Astrocyte of the cerebellum (primary cell): ENCODE measurements at regions not wholly inside any gene's neighbourhood (a gene's known extent, or its start where the extent isn't known, plus 50 kb on each side); places are given as distances from the start of the nearest gene placed in this dataset.

Experiments
- DNase-seq: peaks from one replicate; pipeline ENCODE4 v3.0.0-alpha.2; 2011; ENCODE audit warnings: low read depth
- H3K4me3 ChIP-seq: 2 replicates; pipeline ENCODE4 v1.5.1; 2011; ENCODE audit warnings: mild to moderate bottlenecking, low read depth, low read length, moderate library complexity
- CTCF ChIP-seq: IDR thresholded peaks from 2 replicates; pipeline ENCODE4 v1.5.1; 2012; ENCODE audit warnings: low read length, low read depth, moderate library complexity, mild to moderate bottlenecking; ENCODE audit errors: missing control alignments
- in situ Hi-C: cut with HindIII; loops from 2 replicates; pipeline ENCODE4 v1.10.0; 2017; ENCODE audit warnings: low sequenced_read_pairs

GRCh38 chr2:56444339-56444738, 260.5 kb downstream of the CCDC85A start:
- no peak overlapping the region for H3K4me3 ChIP-seq
- DNase-seq = peak; percentile 27
- in situ Hi-C loops = no loop called here
- no peak for TF ChIP-seq CTCF

GRCh38 chr2:56448403-56449001, 264.7 kb downstream of the CCDC85A start:
- in situ Hi-C loops = no loop called here
- H3K4me3 ChIP-seq = no peak overlapping the region
- DNase-seq = no peak
- TF ChIP-seq CTCF = no peak

GRCh38 chr2:56449002-56449431, 265.2 kb downstream of the CCDC85A start:
- in situ Hi-C loops = no loop called here
- no peak for TF ChIP-seq CTCF
- no peak overlapping the region for H3K4me3 ChIP-seq
- DNase-seq = no peak

- DNase-seq = no peak
- in situ Hi-C loops = no loop called here
- no peak overlapping the region for H3K4me3 ChIP-seq
- TF ChIP-seq CTCF = no peak
Observed at GRCh38 chr2:56449449-56449860, 265.7 kb downstream of the CCDC85A start.

GRCh38 chr2:56450047-56450446, 266.3 kb downstream of the CCDC85A start:
- H3K4me3 ChIP-seq = no peak overlapping the region
- TF ChIP-seq CTCF = no peak
- in situ Hi-C loops = no loop called here
- no peak for DNase-seq

- H3K4me3 ChIP-seq = no peak overlapping the region
- no peak for TF ChIP-seq CTCF
- DNase-seq = no peak
- in situ Hi-C loops = no loop called here
Observed at GRCh38 chr2:56450772-56451171, 267.0 kb downstream of the CCDC85A start.

GRCh38 chr2:56455642-56456041, 271.9 kb downstream of the CCDC85A start:
- no peak for TF ChIP-seq CTCF
- no peak for DNase-seq
- no peak overlapping the region for H3K4me3 ChIP-seq
- in situ Hi-C loops = no loop called here
